SK-N-SH treated with all-trans-retinoic acid at 6 μM for 48 hours (cell line): ENCODE measurements at regions not wholly inside any gene's neighbourhood (a gene's known extent, or its start where the extent isn't known, plus 50 kb on each side); places are given as distances from the start of the nearest gene placed in this dataset.

Experiments used
- ATAC-seq: fragments of 200-7000 bp; cut with Tn5 transposase; 3 replicates; pipeline ENCODE4 v1.9.1; 2020; ENCODE audit warnings: mild to moderate bottlenecking, moderate library complexity
- ARNTL ChIP-seq: fragments of 450-650 bp; formaldehyde crosslinking; IDR thresholded peaks from 2 replicates; pipeline ENCODE4 v1.5.0; 2020; ENCODE audit warnings: low read depth, mild to moderate bottlenecking, moderate library complexity, borderline replicate concordance
- BACH2 ChIP-seq: fragments of 250-450 bp; sonication (Bioruptor Pico); IDR thresholded peaks from 2 replicates; pipeline ENCODE4 v1.9.0; 2021; ENCODE audit warnings: mild to moderate bottlenecking, borderline replicate concordance
- CSDC2 ChIP-seq: fragments of 250-450 bp; sonication (Bioruptor Pico); IDR thresholded peaks from 2 replicates; pipeline ENCODE4 v1.5.0; 2020; ENCODE audit warnings: mild to moderate bottlenecking, moderate library complexity
- CSRNP3 ChIP-seq: fragments of 250-450 bp; sonication (Bioruptor Pico); IDR thresholded peaks from 2 replicates; pipeline ENCODE4 v1.5.1; 2021; ENCODE audit warnings: mild to moderate bottlenecking, moderate library complexity
- ESRRG ChIP-seq: fragments of 250-450 bp; sonication (Bioruptor Pico); IDR thresholded peaks from 2 replicates; pipeline ENCODE4 v1.6.1; 2021; ENCODE audit warnings: mild to moderate bottlenecking
- GLIS3 ChIP-seq: fragments of 250-450 bp; sonication (Bioruptor Pico); IDR thresholded peaks from 2 replicates; pipeline ENCODE4 v1.5.0; 2020; ENCODE audit warnings: mild to moderate bottlenecking, moderate library complexity
- ISL1 ChIP-seq: fragments of 250-450 bp; sonication (Bioruptor Pico); IDR thresholded peaks from 2 replicates; pipeline ENCODE4 v2.1.2; 2022; ENCODE audit warnings: mild to moderate bottlenecking, moderate library complexity
- OSR1 ChIP-seq: fragments of 250-450 bp; sonication (Bioruptor Pico); IDR thresholded peaks from 2 replicates; pipeline ENCODE4 v1.8.0; 2022; ENCODE audit warnings: moderate library complexity, mild to moderate bottlenecking, inconsistent platforms
- PATZ1 ChIP-seq: fragments of 250-450 bp; sonication (Bioruptor Pico); IDR thresholded peaks from 2 replicates; pipeline ENCODE4 v1.8.0; 2020; ENCODE audit warnings: mild to moderate bottlenecking, moderate library complexity, borderline replicate concordance
- POU6F1 ChIP-seq: fragments of 250-450 bp; sonication (Bioruptor Pico); IDR thresholded peaks from 2 replicates; pipeline ENCODE4 v1.8.0; 2021; ENCODE audit warnings: low read depth, mild to moderate bottlenecking, moderate library complexity, borderline replicate concordance
- PPARA ChIP-seq: fragments of 250-450 bp; sonication (Bioruptor Pico); IDR thresholded peaks from 2 replicates; pipeline ENCODE4 v1.5.0; 2020; ENCODE audit warnings: mild to moderate bottlenecking, borderline replicate concordance
- RARB ChIP-seq: fragments of 250-450 bp; sonication (Bioruptor Pico); IDR thresholded peaks from 2 replicates; pipeline ENCODE4 v1.8.0; 2021; ENCODE audit warnings: mild to moderate bottlenecking, moderate library complexity
- SNAI2 ChIP-seq: fragments of 250-450 bp; sonication (Bioruptor Pico); IDR thresholded peaks from 2 replicates; pipeline ENCODE4 v1.5.0; 2020; ENCODE audit warnings: mild to moderate bottlenecking, moderate library complexity
- TCF4 ChIP-seq: fragments of 250-450 bp; sonication (Bioruptor Pico); IDR thresholded peaks from 2 replicates; pipeline ENCODE4 v1.8.0; 2021; ENCODE audit warnings: mild to moderate bottlenecking, moderate library complexity, borderline replicate concordance
- TOX ChIP-seq: fragments of 250-450 bp; sonication (Bioruptor Pico); IDR thresholded peaks from 2 replicates; pipeline ENCODE4 v1.8.0; 2021; ENCODE audit warnings: mild to moderate bottlenecking, moderate library complexity, borderline replicate concordance
- TSHZ2 ChIP-seq: fragments of 250-450 bp; sonication (Bioruptor Pico); IDR thresholded peaks from 2 replicates; pipeline ENCODE4 v1.5.0; 2020; ENCODE audit warnings: mild to moderate bottlenecking, moderate library complexity
- ZC3H10 ChIP-seq: fragments of 250-450 bp; sonication (Bioruptor Pico); IDR thresholded peaks from 2 replicates; pipeline ENCODE4 v1.5.1; 2021; ENCODE audit warnings: mild to moderate bottlenecking, moderate library complexity
- ZFP3 ChIP-seq: fragments of 250-450 bp; sonication (Bioruptor Pico); IDR thresholded peaks from 2 replicates; pipeline ENCODE4 v1.5.0; 2020; ENCODE audit warnings: mild to moderate bottlenecking, moderate library complexity
- ZFP30 ChIP-seq: fragments of 450-650 bp; formaldehyde crosslinking; IDR thresholded peaks from 2 replicates; pipeline ENCODE4 v1.5.0; 2022; ENCODE audit warnings: mild to moderate bottlenecking, moderate library complexity
- ZNF565 ChIP-seq: fragments of 450-650 bp; formaldehyde crosslinking; conservative IDR thresholded peaks from 2 replicates; pipeline ENCODE4 v1.5.0; 2020; ENCODE audit warnings: low read depth, mild to moderate bottlenecking, moderate library complexity
- ZNF70 ChIP-seq: fragments of 450-650 bp; formaldehyde crosslinking; IDR thresholded peaks from 2 replicates; pipeline ENCODE4 v1.5.0; 2020; ENCODE audit warnings: mild to moderate bottlenecking, moderate library complexity
- ZNF8 ChIP-seq: fragments of 450-650 bp; formaldehyde crosslinking; IDR thresholded peaks from 2 replicates; pipeline ENCODE4 v1.5.0; 2020; ENCODE audit warnings: mild to moderate bottlenecking, moderate library complexity
- TF ChIP-seq, protein P1 (sequence below): fragments of 250-450 bp; sonication (Bioruptor Pico); IDR thresholded peaks from 2 replicates; pipeline ENCODE4 v1.5.1; 2020; ENCODE audit warnings: low read depth, mild to moderate bottlenecking, moderate library complexity

- TF ChIP-seq ISL1 (CRISPR knock-in tag), result no peak
- no peak for TF ChIP-seq SNAI2
- no peak for TF ChIP-seq TOX (CRISPR knock-in tag)
- TF ChIP-seq ZNF565 (CRISPR knock-in tag), result no peak
- TF ChIP-seq POU6F1 (CRISPR knock-in tag), result no peak
- TF ChIP-seq ESRRG (CRISPR knock-in tag), result no peak
- no peak for TF ChIP-seq PPARA (CRISPR knock-in tag)
- TF ChIP-seq, protein P1, sequence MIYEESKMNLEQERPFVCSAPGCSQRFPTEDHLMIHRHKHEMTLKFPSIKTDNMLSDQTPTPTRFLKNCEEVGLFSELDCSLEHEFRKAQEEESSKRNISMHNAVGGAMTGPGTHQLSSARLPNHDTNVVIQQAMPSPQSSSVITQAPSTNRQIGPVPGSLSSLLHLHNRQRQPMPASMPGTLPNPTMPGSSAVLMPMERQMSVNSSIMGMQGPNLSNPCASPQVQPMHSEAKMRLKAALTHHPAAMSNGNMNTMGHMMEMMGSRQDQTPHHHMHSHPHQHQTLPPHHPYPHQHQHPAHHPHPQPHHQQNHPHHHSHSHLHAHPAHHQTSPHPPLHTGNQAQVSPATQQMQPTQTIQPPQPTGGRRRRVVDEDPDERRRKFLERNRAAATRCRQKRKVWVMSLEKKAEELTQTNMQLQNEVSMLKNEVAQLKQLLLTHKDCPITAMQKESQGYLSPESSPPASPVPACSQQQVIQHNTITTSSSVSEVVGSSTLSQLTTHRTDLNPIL (CRISPR knock-in tag), result no peak
- no peak for TF ChIP-seq TCF4 (CRISPR knock-in tag)
- no peak for TF ChIP-seq GLIS3 (CRISPR knock-in tag)
- TF ChIP-seq ZFP3, result no peak
- TF ChIP-seq ZNF8 (CRISPR knock-in tag), result no peak
- no peak for TF ChIP-seq ZNF70 (CRISPR knock-in tag)
- TF ChIP-seq CSDC2 (CRISPR knock-in tag), result no peak
- no peak for TF ChIP-seq CSRNP3 (CRISPR knock-in tag)
- no peak for TF ChIP-seq ZFP30 (CRISPR knock-in tag)
- TF ChIP-seq TSHZ2 (CRISPR knock-in tag), result no peak
- TF ChIP-seq ZC3H10 (CRISPR knock-in tag), result no peak
- TF ChIP-seq ARNTL, result no peak
- TF ChIP-seq, all 23 proteins: peak for 0
- ATAC-seq, result no peak
These were observed 153.5 kb downstream of the RPS12 start for GRCh38 chr6:132967871-132968270.

DNA sequence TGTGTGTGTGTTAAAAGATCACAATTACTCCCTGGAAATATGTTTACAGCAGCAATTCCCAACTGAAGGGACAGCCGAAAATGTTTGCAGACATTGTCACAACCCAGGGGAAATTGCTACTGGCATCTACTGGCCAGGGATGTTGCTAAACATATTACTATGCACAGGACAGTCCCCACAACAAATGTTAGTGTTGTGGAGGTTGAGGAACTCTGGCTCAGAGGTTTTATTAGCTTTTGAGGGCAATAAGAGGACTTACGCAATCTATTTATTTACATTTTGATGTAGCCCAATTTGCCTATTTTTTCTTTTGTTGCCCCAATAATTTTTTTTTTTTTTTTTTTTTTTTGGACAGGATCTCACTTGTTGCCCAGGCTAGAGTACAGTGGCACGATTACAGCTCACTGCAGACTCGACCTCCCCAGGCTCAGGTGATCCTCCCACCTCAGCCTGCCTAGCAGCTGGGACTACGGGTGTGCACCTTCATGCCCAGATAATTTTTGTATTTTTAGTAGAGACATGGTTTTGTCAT lies 154.1 kb downstream of the RPS12 start:
- TF ChIP-seq ZNF8 (CRISPR knock-in tag) (no peak), ISL1 (CRISPR knock-in tag) (no peak), RARB (CRISPR knock-in tag) (no peak), TOX (CRISPR knock-in tag) (no peak), GLIS3 (CRISPR knock-in tag) (no peak), OSR1 (CRISPR knock-in tag) (no peak), ZNF70 (CRISPR knock-in tag) (no peak), ARNTL (no peak), PATZ1 (CRISPR knock-in tag) (no peak), CSDC2 (CRISPR knock-in tag) (no peak), ZFP30 (CRISPR knock-in tag) (no peak), PPARA (CRISPR knock-in tag) (no peak), ZC3H10 (CRISPR knock-in tag) (no peak), BACH2 (CRISPR knock-in tag) (no peak), TSHZ2 (CRISPR knock-in tag) (no peak)
- TF ChIP-seq, all 23 proteins: peak for 0
- ATAC-seq, result no peak
